ENCODE measurements at regions not wholly inside any gene's neighbourhood (a gene's known extent, or its start where the extent isn't known, plus 50 kb on each side); places are given as distances from the start of the nearest gene placed in this dataset.

DNA sequence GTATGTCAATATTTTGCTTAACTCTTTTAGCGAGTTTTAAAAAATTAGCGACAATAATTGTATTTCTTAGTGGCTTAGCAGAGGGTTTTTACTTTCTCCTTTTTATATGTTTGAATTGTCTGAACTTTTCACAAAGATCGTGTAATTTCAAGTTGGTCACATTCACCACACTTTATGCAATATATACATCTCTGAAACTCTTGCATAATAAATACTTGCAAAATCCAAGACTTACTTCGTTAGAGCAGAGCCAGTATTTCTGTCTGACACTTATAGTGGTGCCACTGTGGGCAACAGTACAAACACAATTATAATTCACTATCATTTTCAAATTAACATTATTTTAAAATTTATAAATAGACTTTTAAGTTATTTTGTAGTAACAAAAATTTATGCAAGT lies 62.0 kb downstream of the SUCNR1 start:
- no peak for DNase-seq (ENCODE audit: low read depth in 2 of 2)

DNA sequence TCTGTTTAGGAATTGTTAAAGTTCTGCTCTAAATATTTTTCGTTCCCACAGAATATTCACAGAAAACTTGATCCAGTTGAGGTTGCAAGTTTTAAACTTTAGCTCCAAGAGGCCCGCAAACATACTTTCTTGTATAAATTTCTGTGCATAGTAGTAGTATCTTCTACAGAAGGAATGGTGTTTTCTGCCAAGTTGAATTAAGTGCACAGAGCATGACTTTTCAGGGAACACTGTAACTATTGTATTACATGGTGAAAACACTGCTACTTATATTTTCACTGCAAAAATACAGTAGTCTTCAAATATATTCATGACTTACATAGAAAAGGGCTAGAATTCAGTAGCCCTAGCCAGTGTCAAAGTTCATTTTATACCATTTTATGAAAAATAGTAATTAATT lies 67.0 kb downstream of the SUCNR1 start:
- DNase-seq (ENCODE audit: low read depth in 2 of 2), result no peak

DNA sequence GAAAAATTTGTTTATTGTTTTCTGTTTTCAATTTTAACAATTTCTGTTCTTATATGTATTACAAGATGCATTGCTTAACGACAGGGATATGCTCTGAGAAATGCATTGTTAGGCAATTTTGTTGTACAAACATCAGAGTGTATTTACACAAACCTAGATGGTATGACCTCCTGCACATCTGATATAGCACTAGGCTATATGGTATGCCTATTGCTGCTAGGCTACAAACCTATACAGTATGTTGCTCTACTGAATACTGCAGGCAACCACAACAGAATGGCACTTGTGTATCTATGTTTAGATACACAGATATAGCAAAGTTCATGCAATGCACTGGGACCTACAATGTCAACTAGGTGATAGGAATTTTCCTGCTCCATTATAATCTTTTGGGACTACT lies 70.1 kb downstream of the SUCNR1 start:
- DNase-seq (ENCODE audit: low read depth in 2 of 2), result no peak

DNA sequence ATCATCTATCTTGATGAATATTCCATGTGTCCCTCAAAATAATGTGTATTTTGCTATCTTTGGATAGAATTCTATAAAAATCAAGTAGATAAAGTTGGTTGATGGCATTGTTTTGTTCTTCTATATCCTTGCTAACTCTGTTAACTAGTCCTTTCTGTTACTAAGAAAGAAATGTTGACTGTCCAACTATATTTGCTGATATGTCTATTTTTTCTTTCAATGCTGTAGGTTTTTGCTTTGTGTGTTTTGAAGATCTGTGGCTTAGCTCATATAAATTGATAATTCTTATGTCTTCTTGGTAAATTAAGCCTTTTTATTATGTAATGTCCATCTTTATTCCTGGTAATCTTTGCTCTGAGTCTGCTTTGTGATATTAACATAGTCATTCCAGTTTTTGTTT lies 70.9 kb downstream of the SUCNR1 start:
- no peak for DNase-seq (ENCODE audit: low read depth in 2 of 2)

DNA sequence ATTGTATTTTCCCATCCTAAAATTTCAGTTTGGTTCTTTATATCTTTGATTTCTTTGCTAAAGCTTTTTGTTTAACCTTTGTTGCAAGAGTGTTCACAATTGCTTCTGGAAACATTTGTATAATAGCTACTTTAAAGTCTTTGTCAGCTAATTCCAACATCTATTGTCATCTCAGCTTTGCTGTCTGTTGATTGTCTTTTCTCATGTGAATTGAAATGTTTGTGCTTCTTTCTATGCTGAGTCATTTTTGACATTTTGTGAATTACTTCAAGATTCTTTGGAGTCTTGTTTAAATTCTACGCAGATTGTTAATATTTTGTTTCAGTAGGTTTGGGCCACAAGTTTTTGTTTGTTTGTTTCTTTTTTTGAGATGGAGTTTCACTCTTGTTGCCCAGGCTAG lies 73.2 kb downstream of the SUCNR1 start:
- DNase-seq (ENCODE audit: low read depth in 2 of 2), result no peak

DNA sequence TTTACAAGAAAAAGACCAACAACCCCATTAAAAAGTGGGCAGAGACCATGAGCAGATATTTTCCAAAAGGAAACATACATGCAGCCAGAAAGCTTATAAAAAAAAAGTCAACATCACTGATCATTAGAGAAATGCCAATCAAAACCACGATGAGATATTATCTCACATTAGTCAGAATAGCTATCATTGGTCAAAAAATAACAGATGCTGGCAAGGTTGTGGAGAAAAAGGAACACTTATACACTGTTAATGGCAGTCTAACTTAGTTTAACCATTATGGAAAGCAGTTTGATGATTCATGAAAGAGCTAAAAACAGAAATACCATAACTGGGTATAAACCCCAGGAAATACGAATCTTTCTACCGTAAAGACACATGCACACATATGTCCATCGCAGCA lies 76.3 kb downstream of the SUCNR1 start:
- no peak for DNase-seq (ENCODE audit: low read depth in 2 of 2)

DNA sequence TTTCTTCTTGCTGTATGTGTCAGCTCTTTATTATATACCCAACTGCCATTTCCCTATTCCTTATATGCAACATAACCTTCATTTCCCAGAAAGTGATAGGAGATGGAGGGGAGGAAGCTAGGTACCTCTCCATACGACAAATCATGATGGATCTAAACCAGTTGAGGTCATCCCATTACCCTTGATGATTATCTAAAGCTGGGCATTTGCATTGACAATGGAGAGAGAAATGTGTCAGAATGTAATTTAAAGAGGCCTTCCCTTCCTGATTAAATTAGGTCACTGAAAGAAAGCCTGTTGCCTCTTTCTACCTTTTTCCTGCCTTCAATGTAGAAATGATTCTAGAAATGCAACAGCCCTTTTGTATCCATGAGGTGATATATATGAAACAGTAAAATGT lies 81.9 kb downstream of the SUCNR1 start:
- no peak for DNase-seq (ENCODE audit: low read depth in 2 of 2)

DNA sequence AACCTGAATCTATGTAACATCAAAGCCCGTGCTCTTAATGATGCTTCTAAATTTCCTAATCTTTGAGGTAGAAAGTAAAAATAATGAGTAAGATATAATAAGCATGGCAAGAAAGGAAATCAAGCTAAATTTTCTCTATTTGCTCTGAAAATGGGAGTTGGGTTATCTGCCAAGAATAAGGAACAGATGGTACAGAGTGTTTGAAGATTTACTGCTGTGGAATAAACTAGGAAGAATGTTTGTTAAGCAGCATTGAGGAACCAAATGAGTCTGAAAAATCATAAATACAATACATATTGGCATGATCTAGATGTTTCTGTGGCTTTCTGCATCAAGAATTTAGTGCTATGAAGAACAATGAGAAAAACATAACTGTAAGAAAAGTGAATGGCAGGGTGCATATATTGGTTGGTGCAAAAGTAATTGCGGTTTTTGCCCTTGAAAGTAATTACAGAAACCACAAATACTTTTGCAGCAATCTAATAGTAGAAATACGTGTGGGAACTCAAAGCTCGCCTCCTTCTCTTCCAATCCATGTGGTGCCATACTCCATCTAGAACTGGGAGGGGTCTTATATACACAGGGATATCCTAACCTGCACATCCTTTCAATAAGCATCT lies 87.6 kb downstream of the SUCNR1 start:
- DNase-seq (ENCODE audit: low read depth in 2 of 2), result no peak

DNA sequence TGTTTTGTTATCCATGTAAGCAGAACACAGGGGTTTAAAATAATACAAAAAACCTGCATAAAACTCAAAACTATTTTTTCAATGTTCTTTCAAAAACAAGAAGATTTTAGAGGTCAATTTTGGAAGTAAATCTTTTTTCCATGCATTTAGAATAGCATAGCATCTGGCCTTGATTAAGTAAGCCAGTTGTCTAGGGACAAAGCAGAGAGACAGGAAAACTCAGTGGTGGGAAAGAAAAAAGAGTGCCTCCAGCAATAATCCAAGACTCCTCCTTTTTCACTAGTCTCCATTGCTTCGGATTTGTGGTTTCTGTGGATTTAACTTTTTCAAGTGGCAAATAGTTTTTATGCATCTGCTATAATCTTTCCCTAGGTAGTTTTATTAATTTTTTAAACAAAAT lies 88.9 kb downstream of the SUCNR1 start:
- DNase-seq (ENCODE audit: low read depth in 2 of 2), result no peak

DNA sequence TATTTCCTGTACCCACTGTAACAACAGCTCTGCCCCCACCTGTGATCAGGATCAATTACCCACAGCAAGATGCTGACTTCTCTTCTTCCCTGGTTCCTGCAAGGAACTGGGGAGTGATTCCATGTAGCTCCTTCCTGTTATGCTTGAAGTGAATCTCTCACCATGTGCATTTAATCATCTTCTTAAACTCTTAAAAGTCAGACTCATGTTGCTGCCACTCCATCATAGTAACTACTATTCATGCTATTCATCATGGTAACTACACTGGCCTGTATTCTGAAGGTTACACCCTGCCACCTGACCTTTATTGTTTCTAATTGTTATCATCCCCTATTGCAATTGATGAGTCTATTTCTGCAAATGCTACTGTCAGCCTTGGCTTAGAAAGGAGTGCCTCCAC lies 89.5 kb downstream of the SUCNR1 start:
- no peak for DNase-seq (ENCODE audit: low read depth in 2 of 2)

DNA sequence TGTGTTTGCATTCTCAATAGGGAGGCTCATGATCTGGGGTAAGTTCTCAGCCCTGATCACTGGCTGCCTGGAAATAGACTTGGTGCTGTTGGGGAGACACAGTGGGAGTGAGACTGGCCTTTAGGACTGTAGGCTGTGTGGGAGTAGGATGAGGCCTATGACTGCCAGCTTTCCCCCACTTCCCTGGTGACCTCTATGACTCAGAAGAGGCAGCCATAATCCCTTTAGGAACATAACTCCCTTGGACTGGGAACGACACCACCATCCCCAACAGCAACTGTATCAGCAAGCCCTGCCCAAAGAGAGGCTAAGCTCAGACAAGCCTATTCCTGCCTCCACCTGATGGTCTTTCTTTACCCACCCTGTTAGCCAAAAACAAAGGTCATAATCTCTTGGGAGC lies 91.3 kb downstream of the SUCNR1 start:
- DNase-seq (ENCODE audit: low read depth in 2 of 2), result no peak

DNA sequence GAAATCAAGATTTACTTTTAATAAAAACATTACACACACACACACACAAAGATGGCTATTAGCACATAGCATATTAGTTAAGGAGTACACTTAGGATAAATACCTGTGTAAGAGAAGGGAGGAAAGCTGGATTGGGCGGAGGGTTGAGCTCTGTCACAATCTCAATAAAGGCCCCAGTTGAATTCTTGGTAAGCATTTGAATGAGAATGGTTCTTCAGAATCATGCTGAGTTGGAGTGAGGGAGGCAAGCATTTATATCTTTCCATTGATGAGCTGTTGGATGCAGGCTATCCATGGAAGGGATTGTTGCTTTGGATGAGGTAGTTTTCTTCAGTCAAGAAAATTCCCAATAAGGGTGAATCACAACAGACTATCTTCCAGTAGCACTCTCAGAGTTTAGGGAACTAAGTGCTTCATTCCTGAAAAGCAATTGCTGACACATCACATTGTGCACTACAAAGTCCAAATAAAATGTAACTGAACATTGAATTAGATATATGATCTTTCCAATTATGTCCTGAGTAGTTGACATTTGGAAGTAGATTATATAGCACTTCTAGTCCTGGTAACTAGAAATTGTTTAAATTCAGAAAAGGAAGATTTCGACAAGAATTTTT lies 95.7 kb downstream of the SUCNR1 start:
- no peak for DNase-seq (ENCODE audit: low read depth in 2 of 2)

DNA sequence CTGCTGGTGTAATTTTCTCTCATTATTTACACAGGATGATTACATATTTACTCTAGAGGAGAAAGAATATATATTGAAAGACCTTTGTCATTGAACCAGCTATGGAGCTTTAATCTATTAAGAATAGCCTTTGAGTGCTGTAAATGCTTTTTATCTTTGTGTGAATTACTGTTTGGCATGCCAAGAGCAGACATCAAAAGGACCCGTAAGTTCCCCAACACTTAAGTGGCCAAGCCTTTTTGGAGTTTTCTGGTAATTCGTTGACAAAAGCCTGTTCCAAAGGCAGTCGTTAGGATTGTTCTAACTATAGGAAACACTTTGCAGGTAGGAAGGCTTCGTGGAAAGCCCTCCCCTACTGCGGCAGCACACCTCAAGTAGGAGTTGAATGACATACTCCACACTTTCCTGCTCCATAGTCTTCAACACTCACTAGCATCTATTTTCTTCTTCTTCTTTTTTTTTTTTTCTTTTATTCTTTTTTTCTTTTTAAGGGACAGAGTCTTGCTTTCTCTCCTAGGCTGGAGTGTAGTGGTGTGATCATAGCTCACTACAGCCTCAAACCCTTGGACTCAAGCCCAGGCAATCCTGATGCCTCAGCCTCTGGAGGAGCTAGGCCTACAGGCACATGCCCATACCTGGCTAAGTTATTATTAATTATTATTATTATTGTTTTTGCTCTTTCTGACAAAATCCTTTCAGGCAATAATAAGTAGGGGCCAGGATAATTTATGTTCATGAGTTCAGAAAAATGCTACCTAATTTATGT lies 98.6 kb downstream of the SUCNR1 start:
- no peak for DNase-seq (ENCODE audit: low read depth in 2 of 2)

DNA sequence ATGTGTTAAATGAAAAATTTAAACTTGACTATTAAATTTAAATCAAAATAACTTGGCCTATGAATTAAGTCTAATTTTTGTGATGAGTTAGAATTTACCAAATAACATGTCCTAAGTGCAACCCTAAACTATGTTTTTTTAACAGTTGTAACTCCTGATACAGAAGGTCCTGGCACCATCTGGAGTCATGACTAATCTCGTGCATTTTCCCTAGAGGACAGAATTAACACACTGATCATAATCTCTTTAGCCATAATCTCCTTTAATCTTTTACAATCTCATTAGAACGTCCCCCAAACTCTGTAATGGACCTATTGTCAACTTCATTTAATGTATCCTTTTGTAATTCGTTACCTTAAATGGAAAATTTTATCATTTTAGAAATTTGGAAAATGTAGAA lies 100.6 kb downstream of the SUCNR1 start:
- peak; percentile 45 to 80 for DNase-seq (ENCODE audit: low read depth in 2 of 2)

DNA sequence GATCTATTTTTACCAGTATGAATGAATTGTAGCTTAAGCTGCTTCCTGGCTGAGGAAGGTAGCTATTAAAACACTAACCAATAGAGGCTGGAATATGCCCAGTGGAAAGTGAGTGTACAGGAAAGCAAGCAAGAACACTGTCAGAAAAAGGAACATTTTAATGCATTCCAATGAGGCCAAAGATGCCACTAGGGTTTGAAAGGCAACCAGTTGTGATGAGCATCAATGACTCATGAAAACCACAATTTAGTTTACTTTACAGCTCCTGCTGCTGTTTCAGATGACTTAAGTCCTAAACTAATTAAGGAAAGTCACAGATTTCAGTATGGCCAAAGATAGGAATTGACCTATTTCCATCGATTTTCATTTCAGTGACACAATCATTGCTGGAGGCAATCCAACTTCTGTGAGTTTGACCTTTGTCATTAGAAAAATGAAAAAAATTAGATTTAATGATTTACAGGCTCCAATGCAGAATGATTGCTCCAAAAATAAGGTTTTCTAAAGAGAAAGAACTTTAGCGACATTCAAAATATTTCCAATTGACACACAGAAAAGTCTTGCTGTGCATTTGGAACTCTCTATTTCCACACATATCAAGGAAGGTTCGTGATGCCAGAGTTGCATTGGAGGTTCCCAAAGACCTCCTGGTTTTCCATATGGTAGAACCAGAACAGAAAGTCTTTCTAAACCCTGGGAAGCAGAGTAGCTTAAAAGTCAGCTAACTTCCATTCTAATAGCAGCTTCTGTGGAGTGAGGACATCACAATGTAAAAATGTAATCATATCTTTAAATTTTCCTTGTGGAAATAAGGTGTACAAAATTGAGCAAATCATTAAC lies 103.0 kb downstream of the SUCNR1 start:
- DNase-seq (ENCODE audit: low read depth in 2 of 2), result peak; percentile 91 to 99

DNA sequence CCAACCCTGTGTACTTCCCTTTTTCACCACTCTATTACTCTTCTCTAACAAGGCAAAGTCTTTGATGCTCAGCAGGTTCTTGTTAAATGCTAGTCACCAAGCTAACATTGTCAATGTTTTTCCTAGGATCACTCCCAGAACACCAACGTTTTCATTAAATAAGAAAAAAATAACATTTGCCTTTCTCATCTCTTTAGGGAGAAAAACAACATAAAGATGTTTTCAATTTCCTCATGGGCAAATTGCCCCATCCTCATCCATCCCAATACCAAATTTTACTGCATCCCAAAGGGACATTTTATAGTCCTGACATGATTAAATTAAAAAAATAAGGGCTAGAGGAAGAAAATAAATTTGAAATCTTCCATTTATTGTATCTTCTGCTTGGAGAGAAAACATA lies 106.5 kb downstream of the SUCNR1 start:
- DNase-seq (ENCODE audit: low read depth in 2 of 2), result no peak

DNA sequence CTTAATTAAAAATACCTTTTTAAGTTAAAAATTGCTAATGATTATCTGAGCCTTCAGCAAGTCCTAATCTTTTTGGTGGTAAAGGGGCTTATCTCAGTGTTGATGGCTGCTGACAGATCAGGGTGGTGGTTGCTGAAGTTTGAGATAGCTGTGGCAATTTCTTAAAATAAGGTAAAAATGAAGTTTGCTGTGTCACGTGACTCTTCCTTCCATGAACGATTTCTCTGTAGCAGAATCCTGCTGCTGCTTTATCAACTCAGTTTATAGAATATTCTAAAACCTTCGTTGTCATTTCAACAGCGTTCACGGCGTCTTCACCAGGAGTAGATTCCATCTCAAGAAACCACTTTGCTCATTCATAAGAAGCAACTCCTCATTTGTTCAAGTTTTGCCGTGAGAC lies 110.1 kb downstream of the SUCNR1 start:
- no peak for DNase-seq (ENCODE audit: low read depth in 2 of 2)

DNA sequence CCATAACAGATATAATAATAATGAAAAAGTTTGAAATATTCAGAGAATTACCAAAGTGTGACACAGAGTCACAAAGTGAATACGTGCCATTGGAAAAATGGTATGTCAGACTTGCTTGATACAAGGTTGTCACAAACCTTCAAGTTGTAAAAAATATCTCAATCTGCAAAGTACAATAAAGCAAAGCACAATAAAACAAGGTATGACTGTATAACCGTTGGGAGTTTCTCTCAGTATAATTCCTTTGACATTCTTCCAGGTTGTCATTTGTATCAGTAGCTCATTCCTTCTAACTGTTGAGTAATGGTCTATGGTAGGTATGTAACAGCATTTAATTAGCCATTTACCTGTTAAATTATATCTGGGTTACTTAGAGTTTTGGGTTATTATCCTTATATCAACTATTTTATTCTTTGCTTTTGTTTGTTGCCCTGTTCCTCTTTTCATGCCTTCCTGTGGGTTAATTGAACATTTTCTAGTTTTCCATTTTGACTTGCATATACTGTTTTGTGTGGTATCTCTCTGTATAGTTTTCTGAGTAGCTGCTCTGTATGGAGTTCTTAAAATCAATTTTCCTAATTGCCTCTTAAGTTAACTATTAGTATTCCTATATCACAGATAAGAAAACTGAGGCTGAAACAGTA lies 112.5 kb downstream of the SUCNR1 start:
- no peak for DNase-seq (ENCODE audit: low read depth in 2 of 2)

DNA sequence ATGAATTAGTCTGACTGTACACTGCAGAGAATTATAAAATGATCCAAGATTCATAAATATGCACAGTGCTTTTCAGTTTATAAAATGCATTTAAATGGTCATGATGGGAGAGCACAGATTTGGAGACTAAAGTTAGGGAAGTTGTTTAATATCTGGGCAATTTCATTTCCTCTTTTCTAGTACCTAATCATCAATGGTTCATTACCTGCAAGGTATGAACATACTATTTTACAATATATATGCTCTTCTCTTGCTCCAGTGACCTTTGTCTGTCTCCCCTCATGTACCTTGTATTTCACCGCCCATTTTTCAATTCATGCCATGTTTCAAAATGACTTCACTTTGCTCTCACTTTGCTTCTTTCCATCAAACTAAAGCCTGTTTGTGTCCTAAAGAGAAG lies 114.5 kb downstream of the SUCNR1 start:
- no peak for DNase-seq (ENCODE audit: low read depth in 2 of 2)

DNA sequence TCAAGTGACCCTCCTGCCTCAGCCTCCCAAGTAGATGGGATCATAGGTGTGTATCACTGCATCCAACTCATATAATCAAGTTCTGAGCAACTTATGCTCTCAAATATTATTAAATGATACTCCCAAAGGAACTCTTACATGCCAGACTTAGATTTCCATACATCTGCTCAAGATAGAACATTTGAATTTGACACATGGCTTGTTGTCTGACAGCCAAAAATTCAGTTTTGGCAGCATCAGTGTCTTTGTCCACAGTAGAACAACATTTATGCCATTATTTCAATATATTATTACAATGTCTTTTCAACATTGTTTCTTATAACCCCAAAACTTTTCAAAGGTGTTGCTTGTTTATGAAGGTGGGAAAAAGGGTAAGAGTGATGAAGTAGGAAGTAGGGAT lies 116.2 kb downstream of the SUCNR1 start:
- no peak for DNase-seq (ENCODE audit: low read depth in 2 of 2)

DNA sequence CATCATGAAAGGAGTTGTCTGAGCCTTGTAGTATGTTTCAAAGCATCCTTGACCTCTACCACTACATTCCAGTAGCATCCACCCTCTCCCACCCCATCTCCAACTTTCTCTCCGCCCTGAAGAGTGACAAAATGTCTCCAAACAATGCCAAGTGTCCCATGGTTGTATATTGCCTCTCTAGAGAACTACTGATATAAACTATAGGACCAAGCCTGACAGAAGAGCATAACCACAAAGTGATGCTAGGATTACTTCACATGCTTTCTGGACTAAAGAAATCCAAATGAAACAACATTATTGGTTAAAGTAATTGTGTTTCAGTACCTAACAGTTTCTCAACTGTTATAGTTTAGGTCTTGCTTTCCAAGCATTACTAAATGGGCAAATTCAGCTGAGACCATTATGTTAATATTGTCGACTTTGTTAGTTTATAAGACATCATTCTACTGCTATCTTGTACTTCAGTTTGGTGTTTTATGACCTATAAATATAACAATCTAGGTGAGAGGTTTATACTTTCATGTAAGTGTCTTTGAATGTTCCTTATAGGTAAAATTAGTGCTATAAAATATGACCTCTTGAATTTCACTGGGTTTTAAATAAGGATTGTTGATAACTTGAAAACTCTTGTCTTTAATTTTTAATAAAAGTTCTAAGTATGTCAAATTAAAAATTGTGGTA lies 117.4 kb downstream of the SUCNR1 start:
- DNase-seq (ENCODE audit: low read depth in 2 of 2), result no peak

Data from lung microvascular endothelial cell (primary cell).